Right lobe of liver (tissue), 6 donors: ENCODE measurements at regions not wholly inside any gene's neighbourhood (a gene's known extent, or its start where the extent isn't known, plus 50 kb on each side); places are given as distances from the start of the nearest gene placed in this dataset.
"Not testable (repeated sequence)": the region's sequence is repeated elsewhere in the genome, so short reads cannot be mapped to it uniquely, and the experiment has no call there.

Source experiments
- ATAC-seq, 4 donors: fragments of 200-7000 bp; cut with Tn5 transposase; one replicate each; pipeline ENCODE4 v1.9.1; 2020; ENCODE audit warnings: mild to moderate bottlenecking in 4 of 4, moderate library complexity in 4 of 4
- DNase-seq, 3 donors: peaks; one replicate each; pipeline ENCODE4 v3.0.0-alpha.2; 2020
- H3K27ac ChIP-seq, 3 donors: fragments of 200-600 bp; one replicate each; pipeline ENCODE4 v1.8.0; 2022
- H3K27me3 ChIP-seq, 2 donors: fragments of 200-600 bp; one replicate each; pipeline ENCODE4 v1.8.0; 2022
- H3K36me3 ChIP-seq, 4 donors: fragments of 200-600 bp; sonication (generic) in 1 of 4; one replicate each; pipeline versions ENCODE4 v1.5.1 to v1.8.0; 2017 to 2022; ENCODE audit warnings: control low read depth in 1 of 4
- H3K4me1 ChIP-seq, 4 donors: fragments of 200-600 bp; sonication (generic) in 1 of 4; one replicate each; pipeline versions ENCODE4 v1.5.1 to v1.8.0; 2017 to 2022; ENCODE audit warnings: control low read depth in 1 of 4
- H3K4me3 ChIP-seq, 3 donors: fragments of 200-600 bp; one replicate each; pipeline ENCODE4 v1.8.0; 2022
- H3K9me3 ChIP-seq, 4 donors: fragments of 200-600 bp; sonication (generic) in 1 of 4; one replicate each; pipeline versions ENCODE4 v1.5.1 to v1.8.0; 2017 to 2022; ENCODE audit warnings: control low read depth in 1 of 4
- CTCF ChIP-seq, 4 donors: fragments of 200-600 bp in 3 of 4; fragments of 450-650 bp in 1 of 4; IDR thresholded peaks; one replicate each; pipeline versions ENCODE4 v1.5.1 to v1.8.0; 2016 to 2022; ENCODE audit warnings: antibody characterized with exemption in 4 of 4, mild to moderate bottlenecking in 2 of 4
- POLR2A ChIP-seq: fragments of 450-650 bp; IDR thresholded peaks from one replicate; pipeline ENCODE4 v1.6.1; 2017; ENCODE audit warnings: antibody characterized with exemption, mild to moderate bottlenecking
- WGBS: methylation state at CpG from one replicate; pipeline ENCODE4 v1.1.6; 2018; ENCODE audit warnings: low coverage, low lambda C conversion rate; ENCODE audit not compliant: insufficient coverage; ENCODE audit errors: missing lambda C conversion rate; 5-methylcytosine and 5-hydroxymethylcytosine counted together
- intact Hi-C, 2 donors: fragments of 100-400 bp; cut with DNase I; formaldehyde crosslinking; loops; one replicate each; pipeline versions ENCODE4 v1.11.2 to v1.14.1; 2022
- donor health status: DM: no; HTN: yes; CAD: no.
- donor health status: DM: no; HTN: no; CAD: no.
- donor health status: DM: no; HTN: no; CAD: no.
- donor health status: DM: no; HTN: yes; CAD: no.
- donor health status: DM: no; HTN: yes; CAD: no.

- peaks cover 0 to 53% (median 18%) of the 10 kb centered on the region in 4 donors for H3K4me1 ChIP-seq
- intact Hi-C loops, result loop anchor here in 1 of 2 donors (10.0 kb wide), 1 partner anchor 177 kb away; the partner anchor contains the start of gene RRBP1
- 82% methylated on average over 1 of the region's 1 CpG for WGBS
Measured at GRCh38 chr20:17862171-17862570, 106.4 kb downstream of the SNX5 start.

GRCh38 chr20:17861620-17862019 lies 107.0 kb downstream of the SNX5 start:
- WGBS, result 86% methylated on average over 5 of the region's 9 CpGs
- peaks cover 0 to 53% (median 18%) of the 10 kb centered on the region in 4 donors for H3K4me1 ChIP-seq
- H3K9me3 ChIP-seq, DNase-seq, H3K27me3 ChIP-seq, H3K27ac ChIP-seq, H3K36me3 ChIP-seq, ATAC-seq, H3K4me3 ChIP-seq: not testable (repeated sequence)
- intact Hi-C loops, result loop anchor here in 1 of 2 donors (10.0 kb wide), 1 partner anchor 177 kb away; the partner anchor contains the start of gene RRBP1

More at GRCh38 chr20:17862171-17862570, 106.4 kb downstream of the SNX5 start:
- TF ChIP-seq CTCF (IDR thresholded peaks at IDR 0.05) (no peak), POLR2A (no peak)
- no peak overlapping the region for H3K27ac ChIP-seq
- H3K9me3 ChIP-seq, result no peaks in the 10 kb centered on the region
- ATAC-seq (no peak), DNase-seq (no peak)
- no peaks in the 10 kb centered on the region for H3K27me3 ChIP-seq
- H3K4me3 ChIP-seq, result no peak overlapping the region
- no peaks in the 10 kb centered on the region for H3K36me3 ChIP-seq

- Histone ChIP-seq H3K4me3 (no peak overlapping the region), H3K4me1 (peaks cover 0 to 53% (median 18%) of the 10 kb centered on the region in 4 donors), H3K9me3 (no peaks in the 10 kb centered on the region), H3K27ac (peak overlapping the region in 1 of 3 donors; percentile 80), H3K36me3 (no peaks in the 10 kb centered on the region), H3K27me3 (no peaks in the 10 kb centered on the region)
- intact Hi-C loops, result loop anchor here in 1 of 2 donors (10.0 kb wide), 1 partner anchor 176 kb away; the partner anchor contains the start of gene RRBP1
- no peak for TF ChIP-seq CTCF (IDR thresholded peaks at IDR 0.05)
- TF ChIP-seq POLR2A, result no peak
- DNase-seq, result no peak
- WGBS, result 98% methylated on average over 6 of the region's 15 CpGs
- ATAC-seq, result no peak
Measured at GRCh38 chr20:17860301-17861197, 108.0 kb downstream of the SNX5 start.

GRCh38 chr20:17859616-17860232 lies 108.9 kb downstream of the SNX5 start:
- H3K4me1 ChIP-seq, result peaks cover 0 to 52% (median 18%) of the 10 kb centered on the region in 4 donors
- no peaks in the 10 kb centered on the region for H3K36me3 ChIP-seq
- peak; percentile 67 to 77 (median 74) for ATAC-seq

More at GRCh38 chr20:17859616-17860232, 108.9 kb downstream of the SNX5 start:
- Histone ChIP-seq H3K9me3 (no peaks in the 10 kb centered on the region), H3K27me3 (no peaks in the 10 kb centered on the region), H3K4me3 (peak overlapping the region; percentile 10 to 38 (median 32)), H3K27ac (peak overlapping the region; percentile 45 to 80 (median 76))
- 18% methylated on average over 13 of the region's 22 CpGs for WGBS
- intact Hi-C loops, result loop anchor here in 1 of 2 donors (10.0 kb wide), 1 partner anchor 175 kb away; the partner anchor contains the start of gene RRBP1
- peak in 3 of 4 donors; percentile 7 to 43 (median 27) for TF ChIP-seq CTCF (IDR thresholded peaks at IDR 0.05)
- no peak for TF ChIP-seq POLR2A
- DNase-seq, result peak; percentile 59 to 82 (median 81)
